ENCODE measurements at regions not wholly inside any gene's neighbourhood (a gene's known extent, or its start where the extent isn't known, plus 50 kb on each side); places are given as distances from the start of the nearest gene placed in this dataset.

DNA sequence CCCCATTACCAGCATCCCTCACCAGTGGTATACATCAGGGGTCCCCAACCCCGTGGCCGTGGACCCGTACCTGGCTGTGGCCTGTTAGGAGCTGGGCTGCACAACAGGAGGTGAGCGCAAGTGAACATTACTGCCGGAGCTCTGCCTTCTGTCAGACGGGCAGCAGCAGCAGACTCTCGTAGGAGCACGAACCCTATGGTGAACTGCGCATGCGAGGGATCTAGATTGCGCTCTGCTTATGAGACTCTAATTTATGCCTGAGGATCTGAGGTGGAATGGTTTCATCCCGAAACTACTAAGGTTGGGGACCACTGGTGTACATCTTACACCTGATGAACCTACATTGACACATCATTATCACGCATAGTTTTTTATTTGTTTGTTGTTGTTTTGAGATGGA, 52.8 kb upstream of the DHX15 start:
- no peaks in the 10 kb centered on the region for H3K4me1 ChIP-seq
- H3K36me3 ChIP-seq = no peaks in the 10 kb centered on the region
- H3K9me3 ChIP-seq = no peaks in the 10 kb centered on the region
- H3K4me3 ChIP-seq = no peak overlapping the region
- TF ChIP-seq Cebpa-rat (IDR thresholded peaks at IDR 0.05) = no peak
- no peaks in the 10 kb centered on the region for H3K27me3 ChIP-seq
- H3K4me2 ChIP-seq = no peak overlapping the region
- H3K27ac ChIP-seq = no peak overlapping the region
- no peak overlapping the region for H3K9ac ChIP-seq
- H4K20me1 ChIP-seq = no peaks in the 10 kb centered on the region

DNA sequence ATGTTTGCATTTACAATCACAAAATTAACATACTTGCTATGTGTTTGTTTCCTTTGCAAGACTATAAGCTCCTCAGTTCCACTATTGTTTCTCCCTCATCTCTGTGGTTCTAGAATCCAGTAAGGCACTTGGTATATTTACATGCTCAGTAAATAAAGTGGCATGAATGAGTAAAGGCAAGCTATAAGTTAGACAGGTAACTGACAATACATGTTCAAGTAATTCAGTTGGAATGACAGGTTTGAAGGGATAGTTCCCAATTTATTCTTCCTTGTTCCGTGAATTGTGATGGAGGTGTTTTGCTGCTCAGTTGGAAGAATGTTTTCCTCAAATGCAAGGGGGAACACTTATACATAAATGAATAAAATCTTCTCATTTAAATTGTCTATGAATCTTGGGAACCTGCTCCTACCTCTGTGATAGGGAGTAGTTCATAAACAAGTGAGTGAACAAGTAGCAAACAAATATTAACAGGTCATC, 54.1 kb upstream of the DHX15 start:
- no peaks in the 10 kb centered on the region for H3K9me3 ChIP-seq
- no peaks in the 10 kb centered on the region for H3K4me1 ChIP-seq
- H3K27me3 ChIP-seq = no peaks in the 10 kb centered on the region
- no peaks in the 10 kb centered on the region for H3K36me3 ChIP-seq
- H3K4me2 ChIP-seq = no peak overlapping the region
- no peak overlapping the region for H3K4me3 ChIP-seq
- no peak overlapping the region for H3K9ac ChIP-seq
- TF ChIP-seq Cebpa-rat (IDR thresholded peaks at IDR 0.05) = no peak
- H3K27ac ChIP-seq = no peak overlapping the region
- no peaks in the 10 kb centered on the region for H4K20me1 ChIP-seq

DNA sequence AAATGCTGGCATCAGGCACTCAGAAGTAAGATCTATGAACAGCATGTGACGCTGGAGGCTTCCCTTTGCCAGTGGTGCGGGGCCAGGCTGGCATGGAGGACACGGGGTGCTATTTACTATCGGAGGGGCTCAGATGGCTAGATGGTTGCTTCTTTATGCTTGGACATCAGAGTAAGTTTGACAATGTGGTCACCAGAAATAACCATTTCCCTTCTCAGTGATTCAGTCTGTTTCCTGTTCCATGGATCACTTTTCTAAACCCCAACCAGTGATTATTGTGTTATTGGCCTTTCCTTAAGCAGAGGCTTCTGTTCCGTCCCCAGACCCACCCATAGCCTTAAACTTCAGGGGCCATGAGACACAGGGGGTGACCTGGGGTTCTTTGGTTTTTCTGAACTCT, 55.4 kb upstream of the DHX15 start:
- Histone ChIP-seq H3K9ac (no peak overlapping the region), H3K4me3 (no peak overlapping the region), H4K20me1 (no peaks in the 10 kb centered on the region), H3K27ac (no peak overlapping the region), H3K4me2 (no peak overlapping the region), H3K36me3 (no peaks in the 10 kb centered on the region), H3K27me3 (no peaks in the 10 kb centered on the region), H3K9me3 (no peaks in the 10 kb centered on the region), H3K4me1 (no peaks in the 10 kb centered on the region)
- TF ChIP-seq Cebpa-rat (IDR thresholded peaks at IDR 0.05) = no peak

DNA sequence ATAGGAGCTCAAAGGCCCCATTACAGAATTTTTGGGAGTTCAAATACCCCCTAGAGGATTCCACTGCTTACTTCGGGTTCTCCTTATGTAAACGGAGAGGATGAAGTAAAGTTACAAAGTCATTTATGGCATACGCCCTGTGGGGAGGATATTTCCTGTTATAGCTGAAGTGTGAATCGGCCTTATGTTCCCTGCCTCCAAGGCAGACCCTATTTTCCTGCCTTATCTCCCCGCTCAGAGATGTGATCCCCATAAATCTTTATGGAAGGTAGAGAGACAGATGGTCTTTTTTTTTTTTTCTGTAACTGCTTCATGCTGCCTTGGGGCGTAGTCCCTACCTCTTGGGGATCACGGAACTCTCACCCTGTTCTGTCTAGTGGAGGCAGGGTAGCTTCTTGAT, 56.0 kb upstream of the DHX15 start:
- H3K27me3 ChIP-seq = no peaks in the 10 kb centered on the region
- no peak for TF ChIP-seq Cebpa-rat (IDR thresholded peaks at IDR 0.05)
- no peaks in the 10 kb centered on the region for H3K4me1 ChIP-seq

DNA sequence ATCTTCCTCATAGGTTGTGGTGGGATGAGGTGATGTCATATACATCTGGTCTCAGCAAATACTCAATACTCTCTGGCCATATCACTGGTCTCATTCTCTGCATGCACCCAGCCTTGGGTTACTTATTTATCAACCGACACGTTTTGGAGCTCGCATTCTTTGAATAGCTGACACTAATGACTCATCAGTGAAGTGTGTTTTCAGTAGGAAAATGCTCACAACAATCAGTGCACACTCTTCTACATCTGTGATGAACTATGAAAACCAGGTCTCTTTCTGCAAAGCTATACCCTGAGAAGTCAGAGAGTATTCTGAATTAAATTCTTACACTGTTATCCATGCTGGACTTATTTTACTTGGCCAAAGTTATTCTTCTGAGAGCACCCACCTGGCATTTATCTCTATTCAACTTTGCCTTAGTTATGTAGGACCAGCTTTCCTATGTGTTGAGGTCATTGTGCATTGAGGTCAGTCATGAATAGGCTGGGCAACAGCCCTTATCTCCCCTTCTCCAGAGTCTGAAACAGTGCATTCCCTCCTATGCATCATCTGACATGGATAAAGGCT, 58.7 kb upstream of the DHX15 start:
- H3K9me3 ChIP-seq = no peaks in the 10 kb centered on the region
- no peak for TF ChIP-seq Cebpa-rat (IDR thresholded peaks at IDR 0.05)
- H3K4me2 ChIP-seq = no peak overlapping the region
- no peak overlapping the region for H3K27ac ChIP-seq
- no peaks in the 10 kb centered on the region for H3K27me3 ChIP-seq
- no peak overlapping the region for H3K9ac ChIP-seq
- no peaks in the 10 kb centered on the region for H3K4me1 ChIP-seq
- H4K20me1 ChIP-seq = no peaks in the 10 kb centered on the region
- H3K36me3 ChIP-seq = no peaks in the 10 kb centered on the region
- H3K4me3 ChIP-seq = no peak overlapping the region

More for the DNA sequence above, 56.0 kb upstream of the DHX15 start:
- Histone ChIP-seq H3K9me3 (no peaks in the 10 kb centered on the region), H3K27ac (no peak overlapping the region), H3K36me3 (no peaks in the 10 kb centered on the region), H3K4me2 (no peak overlapping the region), H4K20me1 (no peaks in the 10 kb centered on the region), H3K9ac (no peak overlapping the region), H3K4me3 (no peak overlapping the region)

DNA sequence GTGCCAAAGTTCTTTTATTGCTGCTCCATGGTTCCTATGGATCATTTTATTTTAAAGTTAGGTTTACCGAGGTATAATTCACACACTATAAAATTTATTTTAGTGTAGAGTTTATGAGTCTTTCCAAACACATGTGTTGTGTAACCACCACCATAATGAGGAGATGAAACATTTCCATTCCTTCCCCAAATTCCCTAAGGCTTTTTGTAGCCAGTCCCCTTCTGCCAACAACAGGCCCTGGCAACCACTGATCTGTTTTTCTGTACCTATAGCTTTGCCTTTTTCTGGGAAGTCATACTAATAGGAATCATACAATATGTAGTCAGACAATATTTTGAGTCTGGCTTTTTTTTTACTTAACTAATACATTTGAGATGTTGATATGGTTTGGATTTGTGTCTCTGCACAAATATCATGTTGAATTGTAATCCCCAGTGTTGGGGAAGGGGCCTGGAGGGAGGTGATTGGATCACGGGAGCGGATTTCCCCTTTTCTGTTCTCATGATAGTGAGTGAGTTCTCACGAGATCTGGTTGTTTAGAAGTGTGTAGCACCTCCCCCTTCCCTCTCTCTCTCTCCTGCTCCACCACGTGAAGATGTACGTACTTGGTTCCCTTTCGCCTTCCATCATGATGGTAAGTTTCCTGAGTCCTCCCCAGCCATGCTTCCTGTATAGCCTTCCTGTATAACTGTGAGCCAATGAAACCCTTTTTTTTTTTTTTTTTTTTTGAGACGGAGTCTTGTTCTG, 59.6 kb upstream of the DHX15 start:
- Histone ChIP-seq H3K36me3 (no peaks in the 10 kb centered on the region), H3K4me2 (no peak overlapping the region), H3K9me3 (no peaks in the 10 kb centered on the region), H3K4me1 (no peaks in the 10 kb centered on the region), H3K27ac (no peak overlapping the region), H4K20me1 (no peaks in the 10 kb centered on the region), H3K4me3 (no peak overlapping the region), H3K27me3 (no peaks in the 10 kb centered on the region), H3K9ac (no peak overlapping the region)
- TF ChIP-seq Cebpa-rat (IDR thresholded peaks at IDR 0.05) = no peak

DNA sequence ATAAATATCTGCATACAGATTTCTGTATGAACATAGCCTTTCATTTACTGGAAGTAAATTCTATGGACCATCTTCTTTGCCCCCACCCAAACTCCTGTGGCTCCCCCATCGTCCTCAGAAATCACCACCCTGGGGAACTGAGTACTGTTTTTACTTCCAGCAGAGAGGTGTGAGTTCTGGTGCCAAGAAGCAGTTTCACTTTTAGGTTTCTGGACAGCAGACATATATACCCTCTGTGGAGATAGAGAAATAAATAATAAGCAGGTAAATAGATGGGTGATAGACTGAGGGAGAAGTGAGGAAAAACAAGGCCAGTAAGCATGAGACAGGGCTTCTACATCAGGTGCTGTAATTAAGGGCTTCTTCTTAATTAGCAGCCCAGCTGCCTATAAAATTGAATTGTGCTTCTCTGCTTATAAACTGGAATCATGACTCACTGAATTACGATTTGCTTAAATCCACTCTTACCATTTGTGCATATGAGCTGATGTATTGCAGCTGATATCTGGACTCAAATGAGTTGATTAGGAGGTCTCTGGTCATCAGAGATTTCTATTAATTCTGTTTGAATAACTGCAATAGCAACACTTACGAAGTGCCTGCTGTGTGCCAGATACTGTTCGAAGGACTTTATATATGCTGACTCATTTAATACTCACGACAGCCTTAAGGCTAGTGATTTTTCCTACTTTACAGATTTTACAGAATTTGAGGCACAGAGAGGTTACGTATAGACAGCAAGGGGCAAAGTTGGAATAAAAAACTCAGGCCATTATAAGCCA, 60.8 kb upstream of the DHX15 start:
- no peak overlapping the region for H3K4me2 ChIP-seq
- H3K27ac ChIP-seq = no peak overlapping the region
- H3K27me3 ChIP-seq = no peaks in the 10 kb centered on the region
- TF ChIP-seq Cebpa-rat (IDR thresholded peaks at IDR 0.05) = no peak
- H3K4me3 ChIP-seq = no peak overlapping the region
- H3K4me1 ChIP-seq = peaks cover 6% of the 10 kb centered on the region
- H3K36me3 ChIP-seq = no peaks in the 10 kb centered on the region
- H3K9me3 ChIP-seq = no peaks in the 10 kb centered on the region
- no peaks in the 10 kb centered on the region for H4K20me1 ChIP-seq
- no peak overlapping the region for H3K9ac ChIP-seq

DNA sequence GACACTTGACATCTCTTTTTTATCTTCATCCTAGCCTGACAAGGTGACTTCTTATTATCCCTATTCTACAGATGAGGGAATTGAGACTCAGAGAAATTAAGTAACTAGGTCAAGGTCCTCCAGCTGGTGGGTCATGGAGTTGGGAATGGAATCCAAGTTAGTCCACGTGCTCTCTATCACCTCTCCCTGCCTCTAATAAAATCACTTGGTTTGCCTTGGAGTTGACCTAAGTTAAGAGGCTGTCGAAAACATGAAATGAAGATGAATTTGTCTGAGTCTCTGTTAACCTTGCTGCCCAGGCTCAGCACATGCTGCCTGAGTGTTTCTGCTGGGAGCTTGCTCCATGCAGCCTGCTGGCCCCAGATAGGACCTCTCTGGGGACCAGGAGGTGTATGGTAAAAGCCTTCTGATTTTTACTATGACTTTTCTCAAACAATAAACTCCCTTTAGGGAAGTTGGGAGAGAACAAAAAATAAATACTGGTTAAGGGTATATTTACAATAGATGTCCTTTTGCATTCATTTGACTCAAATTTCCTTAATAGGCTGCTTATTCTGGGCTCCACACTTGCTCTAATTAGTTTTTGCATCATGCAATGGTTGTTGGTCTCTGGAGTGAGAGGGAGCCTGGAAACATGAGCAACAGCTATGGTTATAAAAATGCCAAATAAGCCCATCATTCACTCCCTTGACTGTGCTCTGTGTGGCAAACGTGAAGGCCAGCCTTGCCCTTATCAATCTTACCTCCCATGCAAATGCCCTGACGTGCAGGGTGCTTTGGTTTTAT, 61.6 kb upstream of the DHX15 start:
- no peak overlapping the region for H3K4me3 ChIP-seq
- peaks cover 7% of the 10 kb centered on the region for H3K4me1 ChIP-seq
- no peak overlapping the region for H3K27ac ChIP-seq
- H3K9me3 ChIP-seq = no peaks in the 10 kb centered on the region
- H3K4me2 ChIP-seq = no peak overlapping the region
- TF ChIP-seq Cebpa-rat (IDR thresholded peaks at IDR 0.05) = no peak
- H3K27me3 ChIP-seq = no peaks in the 10 kb centered on the region
- H3K36me3 ChIP-seq = no peaks in the 10 kb centered on the region
- no peak overlapping the region for H3K9ac ChIP-seq
- H4K20me1 ChIP-seq = no peaks in the 10 kb centered on the region

DNA sequence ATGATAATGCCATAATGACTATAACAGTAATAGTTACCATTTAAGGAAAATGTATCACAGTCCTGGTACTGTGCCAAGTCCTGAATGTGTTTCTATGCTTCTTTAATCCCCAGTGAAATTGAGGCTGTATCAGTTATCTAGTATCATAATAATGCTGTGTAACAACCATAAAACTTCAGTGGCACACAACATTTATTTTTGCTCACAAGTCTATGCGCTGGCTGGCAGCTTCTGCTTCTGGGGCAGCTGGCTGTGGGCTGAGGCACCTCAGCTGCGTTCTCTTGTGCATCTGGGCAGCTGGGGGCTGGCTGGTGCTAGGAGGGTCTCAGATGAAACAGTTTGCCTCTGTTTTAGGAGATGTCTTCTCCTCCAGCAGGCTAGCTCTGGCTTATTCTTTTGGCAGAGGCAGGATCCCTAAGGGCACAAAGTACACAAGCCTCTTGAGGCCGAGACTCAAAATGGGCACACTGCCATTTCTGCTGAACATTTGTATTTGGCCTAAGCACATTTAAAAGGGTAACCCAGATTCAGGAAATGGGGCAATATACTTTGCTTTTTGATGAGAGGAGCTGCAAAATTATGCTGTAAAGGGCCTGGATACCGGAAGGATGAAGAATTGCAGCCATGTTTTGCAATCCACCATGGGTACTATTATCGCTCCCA, 62.6 kb upstream of the DHX15 start:
- no peak overlapping the region for H3K4me3 ChIP-seq
- H3K4me2 ChIP-seq = no peak overlapping the region
- no peaks in the 10 kb centered on the region for H3K9me3 ChIP-seq
- no peak for TF ChIP-seq Cebpa-rat (IDR thresholded peaks at IDR 0.05)
- no peak overlapping the region for H3K27ac ChIP-seq
- peaks cover 7% of the 10 kb centered on the region for H3K4me1 ChIP-seq
- H4K20me1 ChIP-seq = no peaks in the 10 kb centered on the region
- H3K36me3 ChIP-seq = no peaks in the 10 kb centered on the region
- no peak overlapping the region for H3K9ac ChIP-seq
- H3K27me3 ChIP-seq = no peaks in the 10 kb centered on the region

Measured in BLaER1 (cell line).